Nephron progenitor cell (in vitro differentiated cells): ENCODE measurements at regions not wholly inside any gene's neighbourhood (a gene's known extent, or its start where the extent isn't known, plus 50 kb on each side); places are given as distances from the start of the nearest gene placed in this dataset.

ENCODE experiments used
- DNase-seq: peaks from one replicate; pipeline ENCODE4 v3.0.0; 2021
- H3K27ac Mint-ChIP-seq: 2 replicates; pipeline ENCODE4 v1.8.0; 2021; ENCODE audit warnings: mild to moderate bottlenecking, moderate library complexity, mixed read lengths
- H3K27me3 Mint-ChIP-seq: 2 replicates; pipeline ENCODE4 v1.8.0; 2021; ENCODE audit warnings: mild to moderate bottlenecking, low read depth, mixed read lengths; ENCODE audit not compliant: poor library complexity
- H3K36me3 Mint-ChIP-seq: 2 replicates; pipeline ENCODE4 v1.8.0; 2021; ENCODE audit warnings: low read depth, mixed read lengths
- H3K4me1 Mint-ChIP-seq: 2 replicates; pipeline ENCODE4 v1.8.0; 2021; ENCODE audit warnings: mixed read lengths
- H3K4me3 Mint-ChIP-seq: 2 replicates; pipeline ENCODE4 v1.8.0; 2021; ENCODE audit warnings: mild to moderate bottlenecking, moderate library complexity, mixed read lengths
- H3K9me3 Mint-ChIP-seq: 2 replicates; pipeline ENCODE4 v1.8.0; 2021; ENCODE audit warnings: mild to moderate bottlenecking, moderate library complexity, mixed read lengths
- TF ChIP-seq, protein P1 (sequence below): fragments of 200-600 bp; sonication (generic); IDR thresholded peaks from 2 replicates; pipeline ENCODE4 v1.5.0; 2021; ENCODE audit warnings: antibody characterized with exemption

GRCh38 chr11:134719397-134719796 is 307.4 kb upstream of the B3GAT1 start:
- H3K27ac Mint-ChIP-seq = no peak overlapping the region
- H3K27me3 Mint-ChIP-seq = peaks cover 86% of the 10 kb centered on the region
- no peak for DNase-seq
- H3K9me3 Mint-ChIP-seq = peaks cover 8% of the 10 kb centered on the region
- TF ChIP-seq, protein P1, sequence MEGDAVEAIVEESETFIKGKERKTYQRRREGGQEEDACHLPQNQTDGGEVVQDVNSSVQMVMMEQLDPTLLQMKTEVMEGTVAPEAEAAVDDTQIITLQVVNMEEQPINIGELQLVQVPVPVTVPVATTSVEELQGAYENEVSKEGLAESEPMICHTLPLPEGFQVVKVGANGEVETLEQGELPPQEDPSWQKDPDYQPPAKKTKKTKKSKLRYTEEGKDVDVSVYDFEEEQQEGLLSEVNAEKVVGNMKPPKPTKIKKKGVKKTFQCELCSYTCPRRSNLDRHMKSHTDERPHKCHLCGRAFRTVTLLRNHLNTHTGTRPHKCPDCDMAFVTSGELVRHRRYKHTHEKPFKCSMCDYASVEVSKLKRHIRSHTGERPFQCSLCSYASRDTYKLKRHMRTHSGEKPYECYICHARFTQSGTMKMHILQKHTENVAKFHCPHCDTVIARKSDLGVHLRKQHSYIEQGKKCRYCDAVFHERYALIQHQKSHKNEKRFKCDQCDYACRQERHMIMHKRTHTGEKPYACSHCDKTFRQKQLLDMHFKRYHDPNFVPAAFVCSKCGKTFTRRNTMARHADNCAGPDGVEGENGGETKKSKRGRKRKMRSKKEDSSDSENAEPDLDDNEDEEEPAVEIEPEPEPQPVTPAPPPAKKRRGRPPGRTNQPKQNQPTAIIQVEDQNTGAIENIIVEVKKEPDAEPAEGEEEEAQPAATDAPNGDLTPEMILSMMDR = no peak
- H3K4me3 Mint-ChIP-seq = no peak overlapping the region
- peaks cover 28% of the 10 kb centered on the region for H3K4me1 Mint-ChIP-seq
- no peaks in the 10 kb centered on the region for H3K36me3 Mint-ChIP-seq

DNA sequence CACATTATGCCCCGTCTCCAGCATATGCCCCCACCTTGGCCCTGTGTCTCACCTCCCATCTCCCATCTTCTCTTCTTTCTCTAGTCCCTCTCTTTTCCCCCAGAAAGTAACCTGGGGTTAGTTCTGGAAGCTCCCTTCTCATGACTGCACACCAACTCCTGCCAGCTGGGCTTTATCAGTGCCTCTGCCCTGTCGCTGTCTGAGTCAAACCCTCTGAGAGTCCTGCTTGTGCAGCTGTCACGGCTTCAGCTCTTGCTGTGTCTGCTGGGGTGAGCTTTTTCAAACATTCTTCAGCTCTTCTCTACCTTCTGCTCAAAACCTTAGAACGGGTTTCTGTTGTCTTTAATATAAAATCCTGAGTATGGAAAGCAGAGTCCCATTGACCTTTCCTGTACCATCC is 304.5 kb upstream of the B3GAT1 start:
- TF ChIP-seq, protein P1 = no peak
- Mint-ChIP-seq H3K4me3 (no peak overlapping the region), H3K4me1 (peaks cover 49% of the 10 kb centered on the region), H3K27me3 (peaks cover 78% of the 10 kb centered on the region), H3K9me3 (peaks cover 8% of the 10 kb centered on the region), H3K27ac (no peak overlapping the region), H3K36me3 (no peaks in the 10 kb centered on the region)
- no peak for DNase-seq

DNA sequence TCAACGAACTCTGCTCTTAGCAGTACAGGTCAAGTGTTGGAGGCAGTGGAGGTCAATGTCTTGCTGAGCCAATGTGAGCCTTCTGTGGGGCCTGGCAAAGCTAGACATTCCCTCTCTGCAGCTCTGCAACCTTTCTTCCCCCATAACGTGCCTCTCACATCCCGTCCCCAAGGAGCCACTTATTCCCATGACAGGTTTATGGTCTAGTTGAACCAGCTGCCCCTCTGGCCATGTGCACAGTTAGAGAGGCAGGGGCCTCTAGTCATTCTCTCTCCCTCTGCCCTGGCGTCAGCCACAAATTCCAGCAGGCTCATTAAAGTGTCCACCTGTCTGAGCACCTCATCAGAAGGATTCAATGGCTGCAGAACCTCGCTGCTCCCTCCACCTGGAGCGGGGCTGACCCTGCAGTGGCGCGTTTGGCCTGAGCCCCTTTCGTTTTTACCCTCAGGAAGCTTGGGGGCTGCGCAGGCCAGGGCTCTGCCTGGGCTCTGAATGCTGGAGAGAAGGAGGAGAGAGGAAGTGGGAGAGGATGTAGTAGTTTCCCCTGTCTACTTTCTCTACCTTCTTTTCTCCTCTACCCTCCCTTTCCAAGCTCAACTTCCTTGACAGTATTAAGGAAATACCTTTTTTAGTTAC is 302.1 kb upstream of the B3GAT1 start:
- Mint-ChIP-seq H3K27me3 (peaks cover 77% of the 10 kb centered on the region), H3K4me3 (no peak overlapping the region), H3K27ac (no peak overlapping the region), H3K9me3 (peaks cover 8% of the 10 kb centered on the region), H3K36me3 (no peaks in the 10 kb centered on the region), H3K4me1 (peaks cover 49% of the 10 kb centered on the region)
- TF ChIP-seq, protein P1 = no peak
- peak; percentile 79 for DNase-seq

DNA sequence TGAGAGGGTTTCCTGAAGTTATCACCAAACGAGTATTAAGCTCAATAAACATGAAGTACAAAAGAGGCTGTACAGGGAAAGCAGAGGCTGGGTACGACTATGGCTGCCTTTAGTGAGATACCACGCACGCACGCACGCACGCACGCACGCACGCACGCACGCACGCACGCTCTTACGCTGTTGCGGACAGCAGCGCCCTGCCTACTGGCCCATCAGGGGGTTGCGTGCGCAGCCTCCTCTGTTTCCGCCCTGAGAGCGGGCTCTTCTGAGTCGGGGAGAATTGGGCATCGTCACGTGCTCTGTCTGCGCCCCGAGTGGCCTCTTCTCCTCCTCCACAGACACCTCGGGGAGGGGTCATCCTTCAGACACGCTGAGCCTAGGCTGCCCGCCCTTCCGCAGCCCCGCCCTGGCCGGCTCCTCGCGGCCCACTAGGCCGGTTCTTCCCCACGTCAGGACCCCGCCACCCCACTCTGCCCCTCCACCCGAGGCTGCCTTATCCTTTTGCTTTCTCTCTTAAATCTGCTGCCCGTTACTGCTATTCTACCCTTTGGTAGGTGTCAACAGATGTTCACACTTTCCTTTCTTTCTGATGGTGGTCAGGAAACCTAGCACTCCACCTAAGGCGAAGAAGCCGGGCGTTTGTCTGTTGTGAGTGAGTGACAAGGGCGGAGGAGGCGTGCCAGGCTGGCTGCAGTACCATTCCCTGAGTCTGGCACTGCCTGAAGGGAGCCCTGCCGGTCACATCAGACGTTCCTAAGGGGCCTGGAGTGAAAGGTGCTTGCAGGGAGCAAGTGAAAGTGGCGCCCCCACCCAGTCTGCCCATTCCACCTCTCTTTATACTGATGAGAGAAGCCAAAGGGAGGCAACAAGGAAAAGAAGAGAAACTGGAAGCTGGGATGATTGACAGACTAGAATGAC is 300.4 kb upstream of the B3GAT1 start:
- no peak for DNase-seq
- Mint-ChIP-seq H3K36me3 (no peaks in the 10 kb centered on the region), H3K4me3 (no peak overlapping the region), H3K27me3 (peaks cover 70% of the 10 kb centered on the region), H3K9me3 (no peaks in the 10 kb centered on the region), H3K4me1 (peaks cover 49% of the 10 kb centered on the region), H3K27ac (no peak overlapping the region)
- TF ChIP-seq, protein P1 = no peak

GRCh38 chr11:134711588-134711987 is 299.5 kb upstream of the B3GAT1 start:
- no peak overlapping the region for H3K27ac Mint-ChIP-seq
- H3K36me3 Mint-ChIP-seq = no peaks in the 10 kb centered on the region
- TF ChIP-seq, protein P1 = no peak
- no peak overlapping the region for H3K4me3 Mint-ChIP-seq
- peaks cover 70% of the 10 kb centered on the region for H3K27me3 Mint-ChIP-seq
- H3K9me3 Mint-ChIP-seq = no peaks in the 10 kb centered on the region
- no peak for DNase-seq
- H3K4me1 Mint-ChIP-seq = peaks cover 43% of the 10 kb centered on the region
